IPS-18c (cell line): ENCODE measurements at regions not wholly inside any gene's neighbourhood (a gene's known extent, or its start where the extent isn't known, plus 50 kb on each side); places are given as distances from the start of the nearest gene placed in this dataset.

Experiments
- H3K4me3 ChIP-seq: 2 replicates; pipeline ENCODE4 v1.7.0; 2013; ENCODE audit warnings: low read depth, mild to moderate bottlenecking, low read length, moderate library complexity; ENCODE audit not compliant: insufficient read depth
- H3K9me3 ChIP-seq: one replicate; pipeline ENCODE4 v1.6.1; 2013; ENCODE audit warnings: mild to moderate bottlenecking, low read length, moderate library complexity; ENCODE audit not compliant: control insufficient read depth, insufficient read depth

DNA sequence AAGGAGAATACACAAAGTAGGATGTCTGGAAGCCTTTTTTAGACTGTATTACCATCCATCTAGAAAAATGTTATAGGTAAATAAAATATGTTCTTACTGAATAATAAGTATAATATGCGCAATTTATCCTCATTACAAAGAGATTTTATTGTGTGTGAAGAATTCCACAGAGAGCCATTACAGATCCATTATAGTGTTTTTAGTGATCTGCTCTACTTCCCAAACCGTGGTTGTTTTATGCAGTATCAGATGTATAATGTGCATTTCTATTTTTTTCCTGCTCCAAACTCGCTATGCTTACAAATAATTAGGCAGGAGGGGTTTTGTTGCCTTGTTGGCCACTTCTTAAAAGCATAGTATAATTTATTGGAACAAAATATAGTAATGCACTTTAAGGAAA lies 447.8 kb downstream of the USP25 start:
- no peak overlapping the region for H3K4me3 ChIP-seq
- H3K9me3 ChIP-seq: no peaks in the 10 kb centered on the region

- Histone ChIP-seq H3K9me3 (no peaks in the 10 kb centered on the region), H3K4me3 (no peak overlapping the region)
These were observed 450.0 kb downstream of the USP25 start for GRCh38 chr21:16179773-16180172.

- Histone ChIP-seq H3K9me3 (no peaks in the 10 kb centered on the region), H3K4me3 (no peak overlapping the region)
These were observed 450.8 kb downstream of the USP25 start for GRCh38 chr21:16180614-16181013.

DNA sequence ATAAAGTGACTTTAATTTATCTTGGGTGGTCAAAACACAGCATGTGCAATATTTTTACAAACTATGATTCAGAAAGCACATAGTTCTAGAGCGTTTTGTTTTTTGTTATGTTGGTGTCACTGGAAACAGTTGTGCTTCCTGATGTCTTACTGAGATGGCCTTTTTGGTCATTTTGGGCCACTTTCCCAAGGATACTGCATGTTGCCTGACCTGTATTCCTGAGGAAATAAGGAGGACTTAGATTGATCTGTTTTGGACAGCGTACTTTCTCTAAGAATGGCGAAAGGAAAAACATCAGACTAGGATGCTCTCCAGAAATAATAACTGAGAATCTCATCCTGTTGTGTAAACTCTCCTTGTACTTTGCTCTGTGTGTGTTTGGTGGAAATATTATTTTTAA lies 451.2 kb downstream of the USP25 start:
- H3K4me3 ChIP-seq: no peak overlapping the region
- H3K9me3 ChIP-seq: no peaks in the 10 kb centered on the region

DNA sequence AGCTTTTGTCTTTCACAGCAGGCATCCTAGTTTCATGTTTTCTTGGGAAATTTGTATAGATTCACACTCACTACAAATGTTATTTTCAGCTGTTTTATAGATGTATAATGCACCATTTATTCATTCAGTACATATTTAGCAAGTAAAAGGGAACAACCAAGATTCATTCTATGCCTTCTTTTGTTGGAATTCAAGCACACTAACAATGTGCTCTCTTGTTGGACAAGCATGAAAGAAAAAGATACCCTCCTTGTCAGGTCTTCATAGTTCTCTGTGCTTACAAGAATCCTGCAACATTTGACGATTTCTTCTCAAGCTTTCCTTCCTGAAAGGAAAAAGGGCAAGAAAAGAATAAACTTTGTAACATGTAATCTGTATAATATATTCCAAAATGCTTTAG lies 456.0 kb downstream of the USP25 start:
- Histone ChIP-seq H3K9me3 (no peaks in the 10 kb centered on the region), H3K4me3 (no peak overlapping the region)

- H3K4me3 ChIP-seq: no peak overlapping the region
- H3K9me3 ChIP-seq: no peaks in the 10 kb centered on the region
These were observed 457.0 kb downstream of the USP25 start for GRCh38 chr21:16186742-16187141.

GRCh38 chr21:16187603-16188301 lies 458.0 kb downstream of the USP25 start:
- Histone ChIP-seq H3K9me3 (no peaks in the 10 kb centered on the region), H3K4me3 (no peak overlapping the region)

DNA sequence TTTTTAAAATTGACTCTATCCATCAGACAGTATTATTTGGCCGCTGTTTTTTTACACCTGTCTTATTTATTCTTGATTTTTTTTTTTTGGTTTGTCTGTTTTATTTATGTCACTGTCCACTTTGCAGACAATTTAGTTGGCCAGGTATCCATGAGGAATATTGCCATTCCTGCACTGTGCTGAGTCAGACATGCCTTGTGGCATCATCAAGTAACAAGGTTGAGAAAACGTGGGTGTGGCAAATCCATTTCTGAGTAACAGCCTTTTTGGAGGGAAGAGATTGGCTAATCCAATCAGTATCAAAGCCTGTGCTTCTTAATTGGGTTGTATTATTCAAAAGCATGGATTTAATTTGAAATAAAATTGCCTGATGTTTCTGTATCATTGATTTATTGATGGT lies 463.1 kb downstream of the USP25 start:
- H3K9me3 ChIP-seq: no peaks in the 10 kb centered on the region
- no peak overlapping the region for H3K4me3 ChIP-seq

GRCh38 chr21:16193496-16194094 lies 463.8 kb downstream of the USP25 start:
- no peaks in the 10 kb centered on the region for H3K9me3 ChIP-seq
- H3K4me3 ChIP-seq: no peak overlapping the region

- H3K9me3 ChIP-seq: no peaks in the 10 kb centered on the region
- no peak overlapping the region for H3K4me3 ChIP-seq
These were observed 464.5 kb downstream of the USP25 start for GRCh38 chr21:16194095-16194787.

- Histone ChIP-seq H3K9me3 (no peaks in the 10 kb centered on the region), H3K4me3 (no peak overlapping the region)
These were observed 465.2 kb downstream of the USP25 start for GRCh38 chr21:16194788-16195537.

DNA sequence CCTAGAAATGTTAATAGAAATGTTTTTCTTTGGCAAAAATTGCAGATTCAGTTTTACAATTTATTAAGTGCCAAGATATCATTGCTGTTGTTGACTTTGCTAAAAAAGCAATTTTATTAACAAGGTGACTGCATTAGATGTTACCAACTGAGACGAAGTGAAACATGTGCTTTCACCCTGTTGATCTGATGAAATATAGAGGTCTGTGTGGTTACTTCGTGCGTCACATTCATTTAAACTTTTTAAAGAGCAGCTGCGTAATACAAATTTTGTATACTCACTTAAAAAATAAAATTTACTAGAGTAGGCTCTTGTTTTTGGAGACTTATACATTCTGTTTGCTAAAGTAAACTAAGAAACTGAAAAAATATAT lies 465.7 kb downstream of the USP25 start:
- Histone ChIP-seq H3K9me3 (no peaks in the 10 kb centered on the region), H3K4me3 (no peak overlapping the region)

DNA sequence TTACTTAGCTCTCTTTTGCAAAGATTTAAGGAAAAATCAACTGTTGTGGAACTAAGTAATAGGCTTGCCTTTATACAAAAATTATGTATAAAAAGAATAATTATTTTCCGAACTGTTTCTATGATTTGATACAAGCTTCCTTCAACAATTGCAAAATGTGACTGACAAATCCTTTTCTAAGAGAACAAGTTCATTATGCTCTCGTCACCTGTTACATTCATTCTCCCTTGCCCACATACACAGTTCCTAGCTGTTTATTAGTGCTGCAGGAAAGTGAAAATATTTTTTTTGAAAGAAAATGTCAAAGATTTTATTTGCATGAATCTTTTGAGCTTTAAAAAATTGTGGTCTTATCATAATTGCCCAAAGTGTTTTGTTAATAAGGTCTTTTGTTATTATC lies 466.2 kb downstream of the USP25 start:
- Histone ChIP-seq H3K9me3 (no peaks in the 10 kb centered on the region), H3K4me3 (no peak overlapping the region)

- no peaks in the 10 kb centered on the region for H3K9me3 ChIP-seq
- no peak overlapping the region for H3K4me3 ChIP-seq
These were observed 468.8 kb downstream of the USP25 start for GRCh38 chr21:16198546-16198945.

GRCh38 chr21:16199539-16199938 lies 469.8 kb downstream of the USP25 start:
- Histone ChIP-seq H3K9me3 (no peaks in the 10 kb centered on the region), H3K4me3 (no peak overlapping the region)

GRCh38 chr21:16201718-16202117 lies 471.9 kb downstream of the USP25 start:
- H3K4me3 ChIP-seq: no peak overlapping the region
- H3K9me3 ChIP-seq: no peaks in the 10 kb centered on the region

DNA sequence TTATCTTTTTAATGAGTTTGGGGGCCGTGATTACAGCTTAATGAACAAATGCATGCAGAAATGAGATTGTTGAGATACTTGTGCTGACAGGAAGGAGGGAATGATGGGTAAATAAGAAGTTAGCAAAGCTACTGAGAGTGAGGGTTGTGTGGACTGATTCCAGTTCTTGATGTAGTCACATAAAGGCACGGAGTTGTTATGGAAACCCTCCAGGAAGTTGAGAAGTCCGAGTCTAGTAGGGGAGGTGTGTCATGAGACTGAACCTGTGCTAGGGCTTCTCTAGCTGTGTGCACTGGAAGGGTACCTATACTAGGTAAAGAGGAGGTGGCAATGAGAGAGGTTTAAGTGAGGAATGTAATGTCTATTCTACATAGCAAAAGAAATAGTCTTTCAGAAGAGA lies 475.7 kb downstream of the USP25 start:
- Histone ChIP-seq H3K4me3 (no peak overlapping the region), H3K9me3 (no peaks in the 10 kb centered on the region)
